A549 (cell line): ENCODE measurements at regions not wholly inside any gene's neighbourhood (a gene's known extent, or its start where the extent isn't known, plus 50 kb on each side); places are given as distances from the start of the nearest gene placed in this dataset.

Source experiments
- ATAC-seq, 2 experiments: fragments of 200-7000 bp in 1 of 2; fragments of >200 bp in 1 of 2; cut with Nextera tagmentation in 1 of 2; cut with Tn5 transposase in 1 of 2; 3 replicates each; pipeline versions ENCODE4 v1.8.0 to v1.9.1; 2018 to 2020; ENCODE audit warnings: mild to moderate bottlenecking in 1 of 2, moderate library complexity in 1 of 2
- CTCF ChIA-PET: fragments of 300-600 bp; sonication (Branson Sonifier 250); formaldehyde crosslinking; extraction: SDS; loops from one replicate; lab custom pipeline; 2021; ENCODE audit warnings: antibody characterized with exemption, inconsistent platforms; lab: Yijun Ruan, JAX
- POLR2A ChIA-PET: fragments of 350-600 bp; formaldehyde crosslinking; extraction: SDS; loops from one replicate; lab custom pipeline; 2021; ENCODE audit warnings: antibody characterized with exemption, inconsistent platforms; lab: Yijun Ruan, JAX
- DNase-seq, 2 experiments: peaks; one replicate each; pipeline versions ENCODE4 v3.0.0 to v3.0.0-alpha.2; 2011 to 2016; ENCODE audit warnings: low read depth in 1 of 2, low spot score in 1 of 2
- FAIRE-seq: peaks from 2 replicates; lab custom pipeline; 2011; peaks lifted over from hg19 to GRCh38; lab: Jason Lieb, UNC
- H3K27ac ChIP-seq, 2 experiments: fragments of >200 bp; sonication (Bioruptor Twin); formaldehyde crosslinking; 3 replicates each; pipeline ENCODE4 v1.5.1; 2016 to 2017
- H3K4me1 ChIP-seq: fragments of >200 bp; sonication (Bioruptor Twin); formaldehyde crosslinking; 3 replicates; pipeline ENCODE4 v1.6.1; 2016
- H3K4me2 ChIP-seq: fragments of >200 bp; sonication (Bioruptor Twin); formaldehyde crosslinking; 3 replicates; pipeline ENCODE4 v1.6.1; 2016
- H3K4me3 ChIP-seq: fragments of >200 bp; sonication (Bioruptor Twin); formaldehyde crosslinking; 3 replicates; pipeline ENCODE4 v1.5.1; 2016
- H3K9me3 ChIP-seq: fragments of >200 bp; sonication (Bioruptor Twin); formaldehyde crosslinking; 3 replicates; pipeline ENCODE4 v1.6.1; 2016
- BCL3 ChIP-seq: fragments of >200 bp; sonication (Bioruptor Twin); formaldehyde crosslinking; IDR thresholded peaks from 3 replicates; pipeline ENCODE4 v1.6.1; 2016
- BHLHE40 ChIP-seq: IDR thresholded peaks from 2 replicates; pipeline ENCODE4 v1.6.1; 2012; ENCODE audit warnings: low read depth, low read length, inconsistent platforms
- CBX2 ChIP-seq: fragments of 200-600 bp; sonication (generic); IDR thresholded peaks from 2 replicates; pipeline ENCODE4 v1.6.1; 2016; ENCODE audit warnings: low read depth, mild to moderate bottlenecking, borderline replicate concordance
- ELK1 ChIP-seq: fragments of 150-350 bp; IDR thresholded peaks from 2 replicates; pipeline ENCODE4 v1.6.1; 2014; ENCODE audit warnings: low read depth, mild to moderate bottlenecking, low read length
- GATA3 ChIP-seq: IDR thresholded peaks from 2 replicates; pipeline ENCODE4 v1.6.1; 2012; ENCODE audit warnings: borderline replicate concordance
- HDAC2 ChIP-seq: fragments of 200-600 bp; sonication (generic); IDR thresholded peaks from 2 replicates; pipeline ENCODE4 v1.6.1; 2016
- HEYL ChIP-seq: fragments of 250-450 bp; sonication (Bioruptor Pico); IDR thresholded peaks from 2 replicates; pipeline ENCODE4 v1.8.0; 2021; ENCODE audit warnings: mild to moderate bottlenecking, moderate library complexity
- HOXB5 ChIP-seq: fragments of 250-450 bp; sonication (Bioruptor Pico); IDR thresholded peaks from 2 replicates; pipeline ENCODE4 v1.5.0; 2020; ENCODE audit warnings: mild to moderate bottlenecking, moderate library complexity
- KDM5A ChIP-seq: fragments of 200-600 bp; sonication (generic); IDR thresholded peaks from 2 replicates; pipeline ENCODE4 v1.6.1; 2016; ENCODE audit warnings: antibody characterized with exemption, mild to moderate bottlenecking
- MAZ ChIP-seq: fragments of 150-350 bp; IDR thresholded peaks from 2 replicates; pipeline ENCODE4 v1.6.1; 2014; ENCODE audit warnings: antibody characterized with exemption, low read depth, low read length, borderline replicate concordance
- MYC ChIP-seq: IDR thresholded peaks from 2 replicates; pipeline ENCODE4 v1.6.1; 2012; ENCODE audit warnings: mild to moderate bottlenecking, inconsistent platforms, low read length, improper control_type of control experiment, borderline replicate concordance
- PHF8 ChIP-seq: fragments of 200-600 bp; sonication (generic); IDR thresholded peaks from 2 replicates; pipeline ENCODE4 v1.6.1; 2016; ENCODE audit warnings: low read depth, mild to moderate bottlenecking, antibody characterized with exemption, moderate library complexity, borderline replicate concordance
- RAD21 ChIP-seq, 2 experiments: fragments of >200 bp in 1 of 2; sonication (Bioruptor Twin) in 1 of 2; formaldehyde crosslinking in 1 of 2; IDR thresholded peaks in 1 of 2; conservative IDR thresholded peaks in 1 of 2; 2 replicates in 1 of 2; 3 replicates in 1 of 2; pipeline ENCODE4 v1.6.1; 2012 to 2018; ENCODE audit warnings: inconsistent platforms in 1 of 2
- REST ChIP-seq: fragments of 200-600 bp; sonication (generic); IDR thresholded peaks from 2 replicates; pipeline ENCODE4 v1.6.1; 2016; ENCODE audit warnings: antibody characterized with exemption, mild to moderate bottlenecking, moderate library complexity
- TFCP2L1 ChIP-seq: fragments of 250-450 bp; sonication (Bioruptor Pico); IDR thresholded peaks from 2 replicates; pipeline ENCODE4 v1.5.0; 2021; ENCODE audit warnings: mild to moderate bottlenecking
- ZC3H11A ChIP-seq: fragments of 450-650 bp; IDR thresholded peaks from 2 replicates; pipeline ENCODE4 v1.6.1; 2014; ENCODE audit warnings: antibody characterized with exemption, mild to moderate bottlenecking
- WGBS: methylation state at CpG from one replicate; pipeline ENCODE4 v1.1.6; 2017; ENCODE audit errors: missing lambda C conversion rate; 5-methylcytosine and 5-hydroxymethylcytosine counted together
- TF ChIP-seq, protein P1 (sequence below): fragments of >200 bp; sonication (Bioruptor Twin); formaldehyde crosslinking; IDR thresholded peaks from 3 replicates; pipeline ENCODE4 v1.5.1; 2016

DNA sequence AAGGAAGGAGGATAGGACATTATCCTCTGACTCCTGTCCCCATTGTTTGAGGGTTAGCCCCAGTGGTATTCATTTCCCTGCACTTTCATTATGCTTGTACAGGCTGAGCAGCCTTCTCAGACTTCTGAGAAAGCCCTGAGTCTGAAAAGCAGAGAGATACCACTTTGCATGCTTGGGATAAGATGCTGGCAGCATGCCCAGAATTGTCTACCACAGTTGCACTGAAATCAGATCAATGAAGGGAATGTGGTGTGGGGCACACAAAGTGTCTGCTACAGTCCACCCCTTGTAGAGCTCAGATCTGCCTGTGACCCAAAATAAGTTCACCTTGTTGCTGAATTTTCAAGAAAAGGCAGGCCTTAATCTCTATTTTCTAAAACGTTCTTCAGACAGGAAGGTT, 160.6 kb downstream of the CCT6B start:
- WGBS, result 7% methylated on average over 1 of the region's 1 CpG

DNA sequence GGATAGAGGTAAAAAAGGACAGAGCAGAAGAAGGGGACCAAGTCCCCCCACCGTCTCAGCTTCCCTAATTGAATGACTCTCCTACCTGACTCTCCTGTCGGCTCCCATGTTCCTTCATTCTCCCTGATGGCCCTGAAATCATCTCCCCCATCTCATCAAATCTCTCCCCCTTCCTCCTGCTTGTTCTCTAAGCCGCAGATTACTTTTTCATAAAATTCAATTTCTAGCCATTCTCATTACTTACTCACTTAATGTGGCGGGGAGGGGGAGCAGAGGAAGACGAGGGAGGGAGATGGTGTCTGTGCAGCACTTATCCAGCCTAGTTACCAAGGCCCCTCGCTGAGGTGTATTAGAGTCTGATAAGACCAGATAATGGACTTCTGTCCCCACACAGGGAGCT, 161.5 kb downstream of the CCT6B start:
- Histone ChIP-seq H3K4me2 (no peak overlapping the region), H3K4me1 (no peaks in the 10 kb centered on the region), H3K4me3 (no peak overlapping the region), H3K9me3 (0 out of 3 replicates have a peak, but pooled peaks cover 8% of the 10 kb centered on the region), H3K27ac (no peak overlapping the region)
- FAIRE-seq (no peak), DNase-seq (no peak), ATAC-seq (no peak)
- WGBS, result 2% methylated on average over 6 of the region's 6 CpGs
- CTCF ChIA-PET, result no interaction called here
- TF ChIP-seq BCL3 (no peak), ZC3H11A (no peak), MYC (no peak)
- POLR2A ChIA-PET, result no interaction called here

More for the DNA sequence above, 160.6 kb downstream of the CCT6B start:
- Histone ChIP-seq H3K27ac (no peak overlapping the region), H3K4me3 (no peak overlapping the region), H3K9me3 (0 out of 3 replicates have a peak, but pooled peaks cover 8% of the 10 kb centered on the region), H3K4me1 (no peaks in the 10 kb centered on the region), H3K4me2 (no peak overlapping the region)
- DNase-seq, result no peak
- ATAC-seq, result no peak
- no peak for FAIRE-seq
- TF ChIP-seq ELK1, result no peak
- no peak for TF ChIP-seq KDM5A
- TF ChIP-seq PHF8, result no peak
- TF ChIP-seq HDAC2, result no peak
- TF ChIP-seq MAZ, result no peak
- TF ChIP-seq GATA3, result no peak
- TF ChIP-seq HOXB5 (CRISPR knock-in tag), result no peak
- TF ChIP-seq RAD21 (conservative IDR thresholded peaks at IDR 0.05 in 1 of 2, IDR thresholded peaks at IDR 0.05 in 1 of 2), result no peak
- TF ChIP-seq BHLHE40, result no peak
- TF ChIP-seq, protein P1, sequence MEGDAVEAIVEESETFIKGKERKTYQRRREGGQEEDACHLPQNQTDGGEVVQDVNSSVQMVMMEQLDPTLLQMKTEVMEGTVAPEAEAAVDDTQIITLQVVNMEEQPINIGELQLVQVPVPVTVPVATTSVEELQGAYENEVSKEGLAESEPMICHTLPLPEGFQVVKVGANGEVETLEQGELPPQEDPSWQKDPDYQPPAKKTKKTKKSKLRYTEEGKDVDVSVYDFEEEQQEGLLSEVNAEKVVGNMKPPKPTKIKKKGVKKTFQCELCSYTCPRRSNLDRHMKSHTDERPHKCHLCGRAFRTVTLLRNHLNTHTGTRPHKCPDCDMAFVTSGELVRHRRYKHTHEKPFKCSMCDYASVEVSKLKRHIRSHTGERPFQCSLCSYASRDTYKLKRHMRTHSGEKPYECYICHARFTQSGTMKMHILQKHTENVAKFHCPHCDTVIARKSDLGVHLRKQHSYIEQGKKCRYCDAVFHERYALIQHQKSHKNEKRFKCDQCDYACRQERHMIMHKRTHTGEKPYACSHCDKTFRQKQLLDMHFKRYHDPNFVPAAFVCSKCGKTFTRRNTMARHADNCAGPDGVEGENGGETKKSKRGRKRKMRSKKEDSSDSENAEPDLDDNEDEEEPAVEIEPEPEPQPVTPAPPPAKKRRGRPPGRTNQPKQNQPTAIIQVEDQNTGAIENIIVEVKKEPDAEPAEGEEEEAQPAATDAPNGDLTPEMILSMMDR, result no peak
- no peak for TF ChIP-seq HEYL (CRISPR knock-in tag)
- TF ChIP-seq CBX2, result no peak
- no peak for TF ChIP-seq REST
- TF ChIP-seq TFCP2L1 (CRISPR knock-in tag), result no peak
- ChIA-PET POLR2A (no interaction called here), CTCF (no interaction called here)
